ENCODE measurements at regions not wholly inside any gene's neighbourhood (a gene's known extent, or its start where the extent isn't known, plus 50 kb on each side); places are given as distances from the start of the nearest gene placed in this dataset.

GRCh38 chr1:163876546-163876945 is 554.8 kb downstream of the NUF2 start:
- intact Hi-C loops (cut with micrococcal nuclease) (no loop called here), in situ Hi-C loops (cut with MboI) (no loop called here)
- no peak for TF ChIP-seq CBX3 (IDR thresholded peaks at IDR 0.05; ENCODE audit: borderline replicate concordance in 1 of 2, low read length in 2 of 2)
- TF ChIP-seq CCNT2 (IDR thresholded peaks at IDR 0.05; ENCODE audit: borderline replicate concordance, extremely low read depth, insufficient read length, low read depth, low read length): no peak
- TF ChIP-seq, protein P1, sequence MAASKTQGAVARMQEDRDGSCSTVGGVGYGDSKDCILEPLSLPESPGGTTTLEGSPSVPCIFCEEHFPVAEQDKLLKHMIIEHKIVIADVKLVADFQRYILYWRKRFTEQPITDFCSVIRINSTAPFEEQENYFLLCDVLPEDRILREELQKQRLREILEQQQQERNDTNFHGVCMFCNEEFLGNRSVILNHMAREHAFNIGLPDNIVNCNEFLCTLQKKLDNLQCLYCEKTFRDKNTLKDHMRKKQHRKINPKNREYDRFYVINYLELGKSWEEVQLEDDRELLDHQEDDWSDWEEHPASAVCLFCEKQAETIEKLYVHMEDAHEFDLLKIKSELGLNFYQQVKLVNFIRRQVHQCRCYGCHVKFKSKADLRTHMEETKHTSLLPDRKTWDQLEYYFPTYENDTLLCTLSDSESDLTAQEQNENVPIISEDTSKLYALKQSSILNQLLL (CRISPR knock-in tag; IDR thresholded peaks at IDR 0.05; ENCODE audit: borderline replicate concordance): no peak
- TF ChIP-seq, protein P2, sequence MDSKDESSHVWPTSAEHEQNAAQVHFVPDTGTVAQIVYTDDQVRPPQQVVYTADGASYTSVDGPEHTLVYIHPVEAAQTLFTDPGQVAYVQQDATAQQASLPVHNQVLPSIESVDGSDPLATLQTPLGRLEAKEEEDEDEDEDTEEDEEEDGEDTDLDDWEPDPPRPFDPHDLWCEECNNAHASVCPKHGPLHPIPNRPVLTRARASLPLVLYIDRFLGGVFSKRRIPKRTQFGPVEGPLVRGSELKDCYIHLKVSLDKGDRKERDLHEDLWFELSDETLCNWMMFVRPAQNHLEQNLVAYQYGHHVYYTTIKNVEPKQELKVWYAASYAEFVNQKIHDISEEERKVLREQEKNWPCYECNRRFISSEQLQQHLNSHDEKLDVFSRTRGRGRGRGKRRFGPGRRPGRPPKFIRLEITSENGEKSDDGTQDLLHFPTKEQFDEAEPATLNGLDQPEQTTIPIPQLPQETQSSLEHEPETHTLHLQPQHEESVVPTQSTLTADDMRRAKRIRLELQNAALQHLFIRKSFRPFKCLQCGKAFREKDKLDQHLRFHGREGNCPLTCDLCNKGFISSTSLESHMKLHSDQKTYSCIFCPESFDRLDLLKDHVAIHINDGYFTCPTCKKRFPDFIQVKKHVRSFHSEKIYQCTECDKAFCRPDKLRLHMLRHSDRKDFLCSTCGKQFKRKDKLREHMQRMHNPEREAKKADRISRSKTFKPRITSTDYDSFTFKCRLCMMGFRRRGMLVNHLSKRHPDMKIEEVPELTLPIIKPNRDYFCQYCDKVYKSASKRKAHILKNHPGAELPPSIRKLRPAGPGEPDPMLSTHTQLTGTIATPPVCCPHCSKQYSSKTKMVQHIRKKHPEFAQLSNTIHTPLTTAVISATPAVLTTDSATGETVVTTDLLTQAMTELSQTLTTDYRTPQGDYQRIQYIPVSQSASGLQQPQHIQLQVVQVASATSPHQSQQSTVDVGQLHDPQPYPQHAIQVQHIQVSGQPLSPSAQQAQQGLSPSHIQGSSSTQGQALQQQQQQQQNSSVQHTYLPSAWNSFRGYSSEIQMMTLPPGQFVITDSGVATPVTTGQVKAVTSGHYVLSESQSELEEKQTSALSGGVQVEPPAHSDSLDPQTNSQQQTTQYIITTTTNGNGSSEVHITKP (IDR thresholded peaks at IDR 0.05; ENCODE audit: partially characterized antibody): no peak
- TF ChIP-seq TFAM (CRISPR knock-in tag; conservative IDR thresholded peaks at IDR 0.05): no peak
- FAIRE-seq (no peak), ATAC-seq (no peak), DNase-seq (ENCODE audit: extremely low read depth in 1 of 4, low spot score in 3 of 4) (no peak)
- BruUV-seq (replicated peaks): no TSS peak
- no peaks in the 10 kb centered on the region for H4K20me1 ChIP-seq (replicated peaks; ENCODE audit: control insufficient read depth, insufficient read depth, low read length)
- no peak overlapping the region for H3K4me2 ChIP-seq (ENCODE audit: insufficient read depth, low read length)
- no peak overlapping the region for H3K27ac ChIP-seq (ENCODE audit: extremely low read depth, low read depth, low read length)
- CTCF ChIA-PET (ENCODE audit: low intra/inter-chr PET ratio): no interaction called here
- H2AFZ ChIP-seq (ENCODE audit: low read depth, low read length): no peak overlapping the region
- POLR2A ChIA-PET: no interaction called here
- no peaks in the 10 kb centered on the region for H3K27me3 ChIP-seq (ENCODE audit: control insufficient read depth in 2 of 2, insufficient read depth in 2 of 2, low read length in 2 of 2)
- 1% methylated on average over 4 of the region's 4 CpGs for WGBS (ENCODE audit: insufficient coverage, low coverage, missing lambda C conversion rate)
- H3K4me1 ChIP-seq (replicated peaks in 1 of 2; ENCODE audit: control insufficient read depth in 2 of 2, insufficient read depth in 2 of 2, low read length in 2 of 2): no peaks in the 10 kb centered on the region
- H3K4me3 ChIP-seq: no peak overlapping the region
- no peaks in the 10 kb centered on the region for H3K79me2 ChIP-seq (ENCODE audit: control insufficient read depth, insufficient read depth, low read length)
- H3K9me1 ChIP-seq (ENCODE audit: control insufficient read depth, insufficient read depth, low read length): no peaks in the 10 kb centered on the region
- no peak overlapping the region for H3K9ac ChIP-seq (ENCODE audit: insufficient read depth in 1 of 2, low read depth in 2 of 2, low read length in 2 of 2)
- no peaks in the 10 kb centered on the region; the same call in 1 of the 2 replicates for H3K9me3 ChIP-seq (replicated peaks; ENCODE audit: control insufficient read depth, insufficient read depth, low read depth, low read length)
- no peaks in the 10 kb centered on the region for H3K36me3 ChIP-seq (ENCODE audit: control insufficient read depth, insufficient read depth, low read length)

Measured in K562 (cell line).